ENCODE measurements at regions not wholly inside any gene's neighbourhood (a gene's known extent, or its start where the extent isn't known, plus 50 kb on each side); places are given as distances from the start of the nearest gene placed in this dataset.
A peak's percentile ranks its signal among the peaks of the same experiment; 100 is the strongest.
"Not testable (repeated sequence)": the region's sequence is repeated elsewhere in the genome, so short reads cannot be mapped to it uniquely, and the experiment has no call there.

DNA sequence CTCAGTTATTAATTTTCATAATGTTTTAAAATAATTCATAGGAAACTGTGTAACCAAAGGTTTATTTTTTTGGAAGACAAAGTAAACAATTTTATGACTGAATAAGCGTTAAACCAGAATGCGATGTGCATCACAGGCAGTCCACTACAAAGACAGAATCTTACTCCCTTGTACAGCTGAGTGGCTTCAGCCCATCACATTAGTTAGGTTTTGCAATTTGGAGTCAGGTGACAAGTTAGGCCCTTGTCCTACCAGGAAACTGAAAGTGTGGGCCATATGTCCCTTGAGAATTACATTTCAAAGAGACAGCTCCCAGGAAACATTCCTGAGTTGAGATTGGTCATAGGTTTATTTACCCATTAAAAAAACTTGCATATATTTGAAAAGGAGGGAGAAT, 156.3 kb downstream of the MEX3B start:
- H3K27me3 ChIP-seq (ENCODE audit: control insufficient read depth, insufficient read depth, low read length): no peaks in the 10 kb centered on the region
- no peak for TF ChIP-seq CTCF (IDR thresholded peaks at IDR 0.05; ENCODE audit: insufficient read depth, low read depth, low read length)
- H3K4me3 ChIP-seq (ENCODE audit: low read depth, low read length): no peak overlapping the region
- CTCF ChIA-PET: interaction anchor here (0.6 kb wide), 1 partner anchor 52 kb away, joined by 3 read pairs; no protein-coding TSS in a partner anchor
- DNase-seq (ENCODE audit: low read depth): no peak
- no peaks in the 10 kb centered on the region for H3K36me3 ChIP-seq (ENCODE audit: control insufficient read depth, insufficient read depth, low read length)
- POLR2A ChIA-PET: no interaction called here

DNA sequence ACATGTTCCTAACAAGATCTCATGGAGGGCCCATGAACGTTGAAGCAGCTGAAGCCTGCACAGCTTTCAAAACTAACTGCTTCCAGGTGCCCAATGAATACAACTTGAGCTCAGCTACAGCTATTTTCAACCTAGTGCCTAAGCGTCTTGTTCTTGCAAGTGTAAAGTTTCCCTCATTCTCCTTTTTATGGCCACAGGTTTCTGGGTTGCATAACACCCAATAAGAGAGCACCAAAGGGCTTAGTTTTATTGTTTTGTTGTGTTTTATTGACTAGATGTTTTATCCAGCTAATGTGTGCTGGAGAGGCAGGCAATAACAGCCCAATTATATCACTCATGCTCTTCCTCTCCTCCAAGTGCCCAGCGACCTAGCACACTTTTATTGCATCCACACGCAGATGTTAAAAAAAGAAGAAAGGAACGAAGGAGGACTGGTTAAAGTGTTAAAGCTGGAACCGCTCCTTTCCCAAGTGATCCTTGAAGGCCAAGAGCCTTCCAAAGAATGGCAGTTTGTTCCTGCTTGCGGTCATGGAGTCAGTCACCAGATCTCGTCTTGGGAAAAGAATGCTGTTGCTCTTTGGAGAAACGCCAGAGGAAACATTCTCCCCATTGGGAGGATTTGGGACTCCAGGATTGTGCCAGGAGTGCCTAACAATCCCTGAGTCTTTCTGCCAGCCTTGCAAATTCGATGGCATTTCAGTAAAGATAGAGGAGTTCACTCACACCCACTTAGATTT, 156.9 kb downstream of the MEX3B start:
- no peak for TF ChIP-seq CTCF (IDR thresholded peaks at IDR 0.05; ENCODE audit: insufficient read depth, low read depth, low read length)
- H3K36me3 ChIP-seq (ENCODE audit: control insufficient read depth, insufficient read depth, low read length): no peaks in the 10 kb centered on the region
- DNase-seq (ENCODE audit: low read depth): peak; percentile 59
- ChIA-PET POLR2A (no interaction called here), CTCF (interaction anchor here (0.6 kb wide), 1 partner anchor 52 kb away, joined by 3 read pairs; no protein-coding TSS in a partner anchor)
- H3K27me3 ChIP-seq (ENCODE audit: control insufficient read depth, insufficient read depth, low read length): no peaks in the 10 kb centered on the region
- H3K4me3 ChIP-seq (ENCODE audit: low read depth, low read length): no peak overlapping the region

GRCh38 chr15:81887912-81888311, 157.9 kb downstream of the MEX3B start:
- Histone ChIP-seq H3K27me3 (ENCODE audit: control insufficient read depth, insufficient read depth, low read length) (no peaks in the 10 kb centered on the region), H3K36me3 (ENCODE audit: control insufficient read depth, insufficient read depth, low read length) (no peaks in the 10 kb centered on the region), H3K4me3 (ENCODE audit: low read depth, low read length) (no peak overlapping the region)
- peak; percentile 31 for DNase-seq (ENCODE audit: low read depth)
- no peak for TF ChIP-seq CTCF (IDR thresholded peaks at IDR 0.05; ENCODE audit: insufficient read depth, low read depth, low read length)
- POLR2A ChIA-PET: no interaction called here
- CTCF ChIA-PET: interaction anchor here (0.6 kb wide), 1 partner anchor 323 kb away, joined by 5 read pairs; no protein-coding TSS in a partner anchor

GRCh38 chr15:81887188-81887587, 158.6 kb downstream of the MEX3B start:
- CTCF ChIA-PET: interaction anchor here (0.6 kb wide), 1 partner anchor 607 kb away, joined by 4 read pairs; no protein-coding TSS in a partner anchor
- H3K4me3 ChIP-seq (ENCODE audit: low read depth, low read length); H3K27me3 ChIP-seq (ENCODE audit: control insufficient read depth, insufficient read depth, low read length); H3K36me3 ChIP-seq (ENCODE audit: control insufficient read depth, insufficient read depth, low read length); DNase-seq (ENCODE audit: low read depth); POLR2A ChIA-PET: not testable (repeated sequence)

DNA sequence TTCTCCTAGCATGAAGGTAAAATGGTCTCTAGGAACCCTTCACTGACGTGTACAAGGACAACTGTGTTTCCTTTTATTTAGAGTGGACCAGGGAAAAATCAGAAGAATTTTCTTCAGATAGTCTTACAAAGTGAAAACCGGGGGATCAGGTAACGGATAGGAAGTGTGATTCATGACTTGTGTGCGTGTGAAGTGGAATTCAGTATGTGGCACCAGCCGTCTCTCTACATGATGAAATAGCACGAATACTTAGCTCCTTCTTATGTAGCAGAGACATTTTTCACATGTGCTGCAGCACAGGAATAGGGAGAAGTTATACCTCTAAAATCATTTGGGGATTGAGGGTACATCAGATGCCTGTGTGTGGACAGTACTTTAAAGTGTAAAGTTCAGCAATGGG, 159.2 kb downstream of the MEX3B start:
- no peak for TF ChIP-seq CTCF (IDR thresholded peaks at IDR 0.05; ENCODE audit: insufficient read depth, low read depth, low read length)
- CTCF ChIA-PET: interaction anchor here (0.9 kb wide), 1 partner anchor 11 kb away, joined by 5 read pairs; no protein-coding TSS in a partner anchor
- POLR2A ChIA-PET: no interaction called here
- DNase-seq (ENCODE audit: low read depth): no peak
- Histone ChIP-seq H3K36me3 (ENCODE audit: control insufficient read depth, insufficient read depth, low read length) (no peaks in the 10 kb centered on the region), H3K4me3 (ENCODE audit: low read depth, low read length) (no peak overlapping the region), H3K27me3 (ENCODE audit: control insufficient read depth, insufficient read depth, low read length) (no peaks in the 10 kb centered on the region)
